GM21528 (cell line): ENCODE measurements at regions not wholly inside any gene's neighbourhood (a gene's known extent, or its start where the extent isn't known, plus 50 kb on each side); places are given as distances from the start of the nearest gene placed in this dataset.
"Not testable (repeated sequence)": the region's sequence is repeated elsewhere in the genome, so short reads cannot be mapped to it uniquely, and the experiment has no call there.

Source experiments
- ATAC-seq: cut with Tn5 transposase; IDR thresholded peaks from one replicate; pipeline ENCODE4 v1.9.1; 2021; ENCODE audit warnings: mild to moderate bottlenecking, moderate library complexity; ENCODE audit not compliant: unreplicated experiment, low FRiP score

DNA sequence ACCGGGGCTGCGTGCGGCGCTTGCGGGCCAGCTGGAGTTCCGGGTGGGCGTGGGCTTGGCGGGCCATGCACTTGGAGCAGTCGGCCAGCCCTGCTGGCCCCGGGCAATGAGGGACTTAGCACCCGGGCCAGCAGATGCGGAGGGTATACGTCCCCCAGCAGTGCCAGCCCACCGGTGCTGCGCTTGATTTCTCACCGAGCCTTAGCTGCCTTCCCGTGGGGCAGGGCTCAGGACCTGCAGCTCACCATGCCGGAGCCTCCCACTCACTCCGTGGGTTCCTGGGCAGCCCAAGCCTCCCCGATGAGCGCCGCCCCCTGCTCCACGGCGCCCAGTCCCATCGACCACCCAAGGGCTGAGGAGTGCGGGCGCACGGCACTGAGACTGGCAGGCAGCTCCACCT lies 51.4 kb upstream of the INPP4B start:
- ATAC-seq = not testable (repeated sequence)

DNA sequence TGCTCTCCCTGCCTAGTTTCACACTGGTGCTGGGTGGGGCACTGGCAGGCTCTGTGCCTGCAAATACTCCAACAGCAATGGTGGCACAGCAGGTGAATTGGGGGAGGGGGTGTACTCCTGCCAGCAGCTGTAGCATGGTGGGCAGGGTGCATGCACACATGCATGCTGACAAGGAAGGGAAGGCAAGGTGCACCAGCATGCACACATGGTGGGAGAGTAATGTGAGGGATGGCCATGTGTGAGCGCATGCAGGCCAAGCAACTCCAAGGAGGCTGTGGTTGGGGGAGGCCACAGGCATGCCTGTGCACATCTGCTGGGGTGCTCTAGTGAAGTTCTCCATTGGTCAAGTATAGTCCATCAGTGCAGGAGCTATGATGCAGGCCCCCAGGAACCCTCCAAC lies 54.5 kb upstream of the INPP4B start:
- ATAC-seq = no peak

DNA sequence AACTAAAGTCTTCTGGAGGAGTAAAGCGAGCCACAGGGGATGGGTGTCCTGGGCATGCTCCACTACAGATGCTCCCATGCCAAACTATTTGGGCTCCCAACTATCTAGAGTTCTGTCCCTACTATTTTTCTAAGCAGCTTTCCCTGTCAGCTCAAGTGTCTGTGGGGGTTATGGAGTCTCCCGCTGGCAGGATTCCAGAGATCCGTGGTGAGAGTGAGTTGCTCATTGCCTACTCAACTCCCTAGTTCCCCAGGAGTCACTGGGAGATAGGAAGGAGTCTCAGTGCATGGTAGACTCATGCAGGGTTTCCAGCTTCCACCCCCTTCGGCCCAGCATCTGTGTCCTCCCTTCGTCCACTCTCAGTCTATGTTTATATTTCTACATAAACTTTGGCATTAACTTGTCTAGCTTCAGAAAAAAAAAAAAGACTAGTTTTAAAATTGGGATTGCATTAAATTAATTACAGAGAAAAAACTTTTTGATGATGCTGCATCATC lies 55.1 kb upstream of the INPP4B start:
- ATAC-seq = no peak

DNA sequence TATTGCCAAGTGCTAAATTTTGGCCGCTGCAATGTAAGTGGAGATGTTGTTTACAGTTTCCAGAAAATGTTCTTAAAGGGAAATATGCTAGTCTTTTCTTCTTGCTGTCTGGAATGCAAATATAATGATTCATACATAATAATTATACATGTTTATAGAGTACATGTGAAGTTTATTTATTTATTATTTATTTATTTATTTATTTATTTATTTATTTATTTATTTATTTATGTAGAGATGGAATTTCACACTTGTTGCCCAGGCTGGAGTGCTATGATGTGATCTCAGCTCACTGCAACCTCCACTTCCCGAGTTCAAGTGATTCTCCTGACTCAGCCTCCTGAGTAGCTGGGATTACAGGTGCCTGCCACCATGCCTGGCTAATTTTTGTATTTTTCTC lies 57.5 kb upstream of the INPP4B start:
- ATAC-seq = not testable (repeated sequence)

DNA sequence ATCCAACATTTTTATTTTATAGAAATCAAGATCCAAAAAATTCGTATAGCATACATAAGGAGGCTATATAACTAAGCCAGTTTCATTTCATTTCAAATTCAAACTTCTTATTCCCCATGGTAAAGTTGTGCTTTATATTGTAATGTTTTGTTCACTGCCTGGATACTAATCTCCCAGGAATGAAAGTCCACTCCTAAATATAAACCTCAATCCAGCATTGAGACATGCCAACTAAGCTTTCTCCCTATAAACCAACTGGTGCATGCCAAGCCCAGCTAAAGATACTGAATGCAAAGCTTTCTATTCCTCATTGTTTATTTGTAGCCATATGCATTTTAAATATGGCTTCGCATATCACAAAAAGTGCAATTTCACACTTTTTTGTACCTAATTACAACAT lies 63.8 kb upstream of the INPP4B start:
- no peak for ATAC-seq

DNA sequence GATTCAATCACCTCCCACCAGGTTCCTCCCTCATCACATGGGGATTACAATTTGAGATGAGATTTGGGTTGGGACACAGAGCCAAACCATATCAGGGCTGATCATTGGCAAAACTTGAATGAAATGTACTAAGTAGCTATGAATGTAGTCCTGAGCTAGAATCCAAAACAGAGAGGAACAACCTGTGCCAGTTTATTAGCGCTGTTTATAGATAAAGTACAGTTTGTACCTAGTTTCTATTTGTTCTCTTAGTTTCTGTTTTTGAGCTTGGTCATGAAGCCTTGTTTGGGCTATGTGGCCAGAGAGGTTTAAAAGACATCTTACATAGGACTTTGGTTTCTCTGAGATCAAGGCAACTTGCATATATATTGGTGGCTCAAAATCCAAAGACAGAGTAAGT lies 66.9 kb upstream of the INPP4B start:
- no peak for ATAC-seq

DNA sequence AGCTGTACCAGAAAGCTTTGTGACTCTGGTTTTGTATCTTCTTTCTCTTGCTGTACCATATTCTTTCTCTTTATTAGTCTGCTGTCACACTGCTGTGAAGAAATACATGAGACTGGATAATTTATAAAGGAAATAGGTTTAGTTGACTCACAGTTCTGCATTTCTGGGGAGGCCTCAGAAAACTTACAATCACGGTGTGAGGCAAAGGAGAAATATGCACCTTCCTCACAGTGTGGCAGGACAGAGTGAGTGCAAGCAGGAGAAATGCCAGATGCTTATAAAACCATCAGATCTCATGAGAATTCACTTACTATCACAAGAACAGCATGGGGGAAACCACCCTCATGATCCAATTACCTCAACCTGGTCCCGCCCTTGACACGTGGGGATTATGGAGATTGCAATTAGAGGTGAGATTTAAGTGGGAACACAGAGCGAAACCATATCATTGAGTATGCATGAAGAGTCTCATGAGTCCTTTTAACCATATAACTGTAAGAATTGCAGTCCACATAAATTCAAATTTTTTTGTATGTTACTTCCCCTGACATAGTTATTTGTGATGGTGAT lies 67.4 kb upstream of the INPP4B start:
- no peak for ATAC-seq

DNA sequence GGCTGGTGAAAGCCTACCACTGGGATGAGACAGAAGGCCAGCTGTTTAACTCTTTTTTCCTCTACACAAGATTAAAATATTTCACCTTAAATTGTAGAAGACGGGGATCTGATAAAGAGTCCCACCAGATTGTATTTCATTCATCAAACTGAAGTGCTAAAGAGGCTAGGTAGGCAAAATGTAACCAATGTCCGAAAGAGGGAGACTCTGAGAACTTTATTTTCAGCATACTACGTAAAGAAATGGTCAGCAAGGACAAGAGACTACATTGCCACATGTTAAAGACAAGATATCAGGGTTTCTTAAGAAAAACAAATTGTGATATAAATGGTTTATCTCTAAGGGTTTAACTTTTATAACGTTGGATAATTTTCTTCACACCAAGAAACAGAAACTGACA lies 71.6 kb upstream of the INPP4B start:
- no peak for ATAC-seq

DNA sequence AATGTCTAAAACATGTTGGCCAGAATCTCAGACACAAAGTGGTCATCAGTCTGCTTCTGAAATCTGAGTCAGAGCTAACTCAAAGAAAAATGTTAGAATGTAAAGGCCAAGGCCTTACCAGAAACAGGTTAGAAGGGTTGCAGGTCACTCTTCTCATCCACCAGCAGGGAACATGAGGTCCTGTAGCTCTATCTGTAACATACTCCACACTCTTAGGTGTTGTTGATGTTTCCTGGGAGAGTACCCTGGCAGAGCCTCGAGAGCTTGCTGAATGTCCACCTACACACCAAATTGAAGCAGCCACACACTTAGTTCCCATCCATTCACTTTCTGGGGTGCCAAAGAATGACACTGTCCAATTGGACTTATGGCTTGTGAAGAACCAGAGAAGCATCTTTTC lies 76.6 kb upstream of the INPP4B start:
- ATAC-seq = no peak

DNA sequence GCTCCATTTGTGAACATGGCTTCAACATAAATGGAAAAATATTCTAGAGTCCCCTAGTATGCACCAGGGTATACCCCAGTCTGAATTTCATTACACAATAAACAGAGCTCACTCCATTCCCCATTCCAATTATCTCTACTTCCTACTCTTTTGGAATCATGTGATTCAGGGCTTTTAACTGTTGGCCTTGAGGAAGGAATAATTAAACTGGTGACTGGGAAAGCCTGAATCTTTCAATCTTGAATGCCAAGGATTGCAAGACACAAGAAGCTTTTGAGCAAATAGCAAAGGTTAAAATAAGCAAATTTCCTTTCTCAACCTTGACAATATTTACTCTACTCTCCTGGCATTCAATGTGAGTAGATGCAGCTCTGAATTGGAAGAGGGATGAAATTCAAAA lies 77.5 kb upstream of the INPP4B start:
- ATAC-seq = no peak

DNA sequence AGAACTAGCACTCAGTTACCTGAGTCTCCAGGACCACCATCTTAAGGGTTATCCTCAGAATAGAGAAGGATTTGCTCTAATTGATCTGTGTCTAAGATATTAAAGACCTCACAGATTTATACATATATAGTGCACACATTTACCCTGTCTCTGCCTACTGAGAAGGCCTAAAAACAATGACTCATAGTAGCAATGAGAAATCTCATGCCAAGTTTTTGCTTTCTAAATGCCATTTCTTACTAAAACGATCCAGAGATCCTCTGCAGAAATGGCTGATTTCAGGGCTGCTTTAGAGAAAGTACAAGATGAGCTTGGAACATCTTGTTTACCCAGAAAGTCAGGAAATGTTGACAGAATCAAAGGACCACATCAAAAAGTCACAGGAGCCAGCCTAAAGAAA lies 79.1 kb upstream of the INPP4B start:
- ATAC-seq = no peak

DNA sequence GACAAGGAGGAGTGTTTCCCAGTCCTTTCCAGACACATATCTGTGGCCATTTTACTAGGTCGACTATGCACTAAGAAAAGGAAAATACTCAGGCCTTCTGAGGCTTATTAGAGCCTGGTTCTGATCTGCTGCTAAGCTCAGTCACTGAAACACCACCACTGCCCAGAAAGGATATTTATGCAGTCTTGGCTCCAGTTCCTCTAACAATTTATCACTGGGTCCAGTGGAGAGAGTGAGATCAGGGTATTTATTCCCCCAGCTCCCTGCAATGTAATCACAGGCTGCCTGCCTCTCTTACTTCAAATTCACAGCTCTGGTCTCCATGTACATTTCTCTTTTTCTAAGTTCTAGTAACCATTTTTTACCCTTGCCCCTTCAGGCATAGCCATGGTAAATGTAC lies 81.6 kb upstream of the INPP4B start:
- ATAC-seq = no peak

DNA sequence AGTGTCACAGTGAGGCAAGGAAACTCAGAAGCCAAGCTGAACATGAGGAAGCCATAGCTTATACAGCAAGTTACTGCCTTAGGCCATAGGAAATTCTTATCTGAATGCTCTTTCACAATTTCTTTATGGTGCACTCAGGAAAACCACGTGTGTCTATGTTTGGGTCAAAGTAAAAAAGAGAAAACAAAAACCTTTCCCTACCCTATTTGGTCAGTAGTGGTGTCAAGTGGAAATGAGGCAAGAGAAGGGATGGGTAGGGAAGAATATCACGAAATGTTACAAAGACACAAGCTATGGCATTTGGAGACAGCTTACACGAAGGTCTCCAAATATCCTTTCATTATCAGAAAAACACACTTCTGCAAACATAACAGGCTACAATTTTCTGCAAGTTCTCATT lies 83.4 kb upstream of the INPP4B start:
- no peak for ATAC-seq

DNA sequence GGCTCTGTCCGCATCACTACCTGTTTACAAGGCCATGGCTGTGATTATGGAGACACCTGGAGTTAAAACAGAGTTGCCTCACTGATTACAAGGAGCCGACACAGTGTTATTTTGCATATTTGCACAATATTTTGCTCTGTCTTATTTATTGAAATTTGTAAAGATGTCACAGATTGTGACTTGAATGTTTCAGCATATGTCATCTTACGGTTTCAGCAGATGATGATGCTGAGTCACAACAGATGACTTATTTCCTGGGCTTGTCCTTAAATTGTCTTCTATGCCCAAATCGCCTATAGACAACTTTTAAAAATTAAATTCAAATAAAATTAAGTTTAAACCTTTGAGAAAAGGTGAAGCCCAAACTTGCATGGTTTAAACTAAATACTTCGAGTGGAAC lies 87.1 kb upstream of the INPP4B start:
- no peak for ATAC-seq

DNA sequence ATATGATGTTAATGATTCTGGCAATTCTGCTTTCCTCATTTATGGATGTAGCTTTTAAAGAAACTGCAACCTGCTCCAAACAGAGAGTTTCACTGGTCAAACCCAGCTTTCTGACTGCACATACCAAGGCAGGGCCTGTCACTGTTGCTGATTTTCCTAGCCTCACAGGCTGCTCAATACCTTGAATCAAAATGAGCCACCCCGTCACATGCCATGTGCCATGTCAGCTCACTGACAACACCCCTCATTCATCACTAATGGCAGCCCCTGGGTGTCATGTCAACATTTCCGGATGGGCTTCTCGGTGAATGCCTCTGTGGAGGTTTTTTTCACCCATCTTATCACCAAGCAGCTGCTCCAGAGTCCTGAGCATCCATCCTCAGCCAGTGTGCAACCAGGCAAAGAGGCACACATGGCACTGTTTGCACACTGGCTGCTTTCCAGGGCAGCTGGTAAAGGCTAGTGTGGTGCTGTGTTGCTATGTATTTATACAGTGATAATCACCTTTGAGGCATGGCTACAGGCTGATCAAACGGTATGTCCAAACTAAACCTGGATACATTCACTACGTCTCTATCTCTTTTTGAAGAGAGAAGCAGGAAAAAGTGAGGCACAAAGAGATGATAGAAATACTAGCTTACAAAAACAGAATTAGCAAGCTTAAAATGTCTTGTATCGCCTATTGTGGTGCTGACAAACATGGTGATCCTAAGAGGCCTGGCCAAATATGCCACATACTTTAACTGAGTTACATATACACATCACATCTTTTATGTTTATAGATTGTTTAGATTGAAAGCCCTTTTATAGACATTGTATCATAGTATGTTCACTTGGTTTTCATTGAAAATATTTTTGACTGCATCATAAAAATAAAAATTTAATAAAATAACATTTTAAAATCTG lies 94.6 kb upstream of the INPP4B start:
- ATAC-seq = no peak

DNA sequence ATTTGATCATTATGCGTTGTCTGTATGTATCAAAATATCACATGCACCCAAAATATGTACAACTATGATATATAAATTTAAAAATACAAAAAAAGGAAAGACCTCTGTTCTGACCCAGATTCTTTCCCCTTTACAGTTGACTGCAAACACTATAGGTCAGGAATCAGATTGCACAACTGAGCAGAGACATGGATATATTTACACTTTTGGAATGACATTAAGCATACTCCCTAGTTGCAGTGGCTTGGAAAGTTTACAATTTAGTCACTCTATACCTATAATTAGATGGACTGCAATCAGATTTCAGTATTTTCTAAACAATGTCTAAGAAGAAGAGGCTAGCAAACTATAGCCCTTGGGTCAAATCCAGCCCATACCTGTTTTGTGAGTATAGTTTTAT lies 98.5 kb upstream of the INPP4B start:
- no peak for ATAC-seq

DNA sequence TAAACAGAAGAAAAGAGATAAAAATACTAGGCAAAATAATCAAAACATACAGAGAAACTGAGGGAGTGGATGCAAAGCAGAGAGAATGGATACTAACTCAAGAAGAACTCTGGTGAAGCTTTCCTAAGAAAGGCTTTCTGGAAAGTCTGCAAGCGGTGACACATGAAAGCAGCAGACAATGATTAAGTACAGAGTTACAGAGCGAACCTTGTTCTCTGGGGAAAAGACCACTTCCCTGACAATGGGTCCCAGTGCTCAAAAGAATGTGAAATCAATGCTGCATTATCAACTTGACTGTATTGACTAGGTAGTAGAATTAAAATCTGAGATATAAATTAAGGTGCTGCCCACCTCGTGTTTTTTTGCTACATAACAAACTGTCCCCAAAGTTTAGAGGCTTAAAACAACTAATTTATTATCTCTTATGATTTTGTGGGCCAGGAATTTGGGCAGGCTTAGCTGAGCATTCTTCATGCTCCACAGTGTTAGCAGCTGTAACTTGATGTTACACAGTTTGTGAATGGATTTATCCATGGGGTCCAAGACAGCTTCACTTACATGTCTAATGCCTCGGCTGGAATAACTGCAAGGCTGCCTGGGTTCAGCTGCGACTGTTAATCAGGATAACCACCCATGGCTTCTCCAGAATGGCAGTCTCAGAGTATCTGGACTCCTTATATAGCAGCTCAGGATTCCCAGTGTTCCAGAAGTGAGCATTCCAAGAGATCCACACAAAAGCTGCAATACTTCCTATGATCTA lies 106.9 kb upstream of the INPP4B start:
- ATAC-seq = no peak

DNA sequence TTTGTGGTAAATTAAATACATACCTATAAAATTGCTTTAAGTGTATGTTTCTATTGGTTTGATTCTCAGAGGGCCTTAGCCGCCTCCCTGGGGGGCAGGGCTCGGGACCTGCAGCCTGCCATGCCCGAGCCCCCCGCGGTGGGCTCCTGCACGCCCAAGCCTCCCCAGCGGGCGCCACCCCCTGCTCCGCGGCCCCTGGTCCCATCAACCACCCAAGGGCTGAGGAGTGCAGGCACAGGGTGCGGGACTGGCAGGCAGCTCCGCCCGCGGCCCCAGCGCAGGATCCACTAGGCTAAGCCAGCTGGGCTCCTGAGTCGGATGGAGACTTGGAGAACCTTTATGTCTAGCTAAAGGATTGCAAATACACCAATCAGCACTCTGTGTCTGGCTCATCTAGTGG lies 108.3 kb upstream of the INPP4B start:
- ATAC-seq = no peak

DNA sequence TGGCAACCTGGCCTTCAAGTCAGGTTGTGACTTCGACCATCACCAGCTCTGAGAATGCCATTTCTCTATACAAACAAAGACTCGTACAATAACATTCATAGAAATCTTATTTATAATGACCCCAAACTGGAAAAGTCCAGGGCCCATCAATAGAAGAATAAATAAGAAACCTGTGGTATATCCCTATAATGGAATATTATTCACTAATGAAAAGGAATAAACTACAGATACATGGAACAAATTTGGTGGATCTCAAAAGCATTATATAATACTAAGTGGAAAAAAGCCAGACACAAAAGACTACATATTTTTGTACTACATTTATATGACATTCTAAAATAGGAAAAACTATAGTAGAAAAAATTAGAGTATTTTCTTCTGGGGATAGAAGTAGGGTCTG lies 109.4 kb upstream of the INPP4B start:
- ATAC-seq = no peak

DNA sequence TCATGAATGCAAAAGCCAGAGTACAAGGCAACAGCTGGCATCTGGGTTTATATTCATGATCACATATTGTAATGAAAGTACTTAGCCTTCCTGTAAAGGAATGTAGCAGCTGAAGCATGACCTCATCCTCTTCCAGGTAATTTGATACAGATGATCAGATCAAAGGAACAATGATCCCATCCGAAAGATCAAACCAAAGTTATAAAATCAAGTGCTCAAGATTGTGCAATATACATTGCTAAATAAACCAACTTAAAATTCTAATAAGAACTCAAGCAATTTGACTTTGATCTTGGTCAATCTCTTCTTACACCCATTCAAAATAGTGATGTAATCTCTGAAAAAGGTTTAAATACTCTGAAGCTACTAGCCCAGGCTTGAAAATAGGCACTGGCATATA lies 113.1 kb upstream of the INPP4B start:
- no peak for ATAC-seq

DNA sequence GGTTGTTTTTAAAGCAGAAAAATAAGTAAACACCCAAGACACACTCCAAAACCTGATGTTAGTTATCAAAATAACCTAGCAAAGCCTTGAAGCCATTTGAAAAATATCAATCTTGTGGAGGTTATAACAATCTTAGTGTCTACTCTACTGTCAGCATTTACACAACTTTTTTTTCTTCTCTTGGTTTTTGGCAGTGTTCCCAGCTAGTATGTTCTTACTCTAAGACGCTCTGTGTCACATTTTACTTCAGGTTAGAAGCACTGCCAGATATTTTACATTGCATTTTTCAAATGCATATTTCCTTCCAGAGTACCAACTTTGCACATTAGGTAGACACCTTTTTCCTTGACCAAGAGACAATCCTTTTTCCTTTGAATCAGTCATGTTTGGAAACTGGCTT lies 114.0 kb upstream of the INPP4B start:
- no peak for ATAC-seq
